ENCODE measurements at regions not wholly inside any gene's neighbourhood (a gene's known extent, or its start where the extent isn't known, plus 50 kb on each side); places are given as distances from the start of the nearest gene placed in this dataset.

GRCh38 chr13:54742984-54743383 lies 1714.4 kb downstream of the OLFM4 start (continued):
- TF ChIP-seq ZNF671 (CRISPR knock-in tag; IDR thresholded peaks at IDR 0.05) (no peak), PREB (CRISPR knock-in tag; IDR thresholded peaks at IDR 0.05; ENCODE audit: borderline replicate concordance) (no peak)

GRCh38 chr13:54744747-54745146 lies 1716.1 kb downstream of the OLFM4 start:
- ChIA-PET CTCF (no interaction called here), POLR2A (no interaction called here)
- Mint-ChIP-seq H3K4me1 (no peaks in the 10 kb centered on the region), H3K36me3 (no peaks in the 10 kb centered on the region), H3K27me3 (ENCODE audit: low read depth) (no peaks in the 10 kb centered on the region), H3K27ac (no peak overlapping the region), H3K4me3 (no peak overlapping the region), H3K9me3 (no peaks in the 10 kb centered on the region)
- TF ChIP-seq RELA (CRISPR knock-in tag; IDR thresholded peaks at IDR 0.05; ENCODE audit: borderline replicate concordance) (no peak), NFATC4 (CRISPR knock-in tag; IDR thresholded peaks at IDR 0.05) (no peak), ZNF219 (CRISPR knock-in tag; IDR thresholded peaks at IDR 0.05; ENCODE audit: borderline replicate concordance) (no peak), ETV6 (CRISPR knock-in tag; IDR thresholded peaks at IDR 0.05) (no peak), FOXP1 (CRISPR knock-in tag; IDR thresholded peaks at IDR 0.05; ENCODE audit: borderline replicate concordance) (no peak), E2F4 (CRISPR knock-in tag; IDR thresholded peaks at IDR 0.05; ENCODE audit: borderline replicate concordance, low read depth) (no peak), OVOL2 (CRISPR knock-in tag; IDR thresholded peaks at IDR 0.05; ENCODE audit: borderline replicate concordance) (no peak), TCF7 (CRISPR knock-in tag; IDR thresholded peaks at IDR 0.05; ENCODE audit: low read depth) (no peak), ATF3 (CRISPR knock-in tag; conservative IDR thresholded peaks at IDR 0.05) (no peak), ZNF281 (CRISPR knock-in tag; IDR thresholded peaks at IDR 0.05) (no peak), AR (CRISPR knock-in tag; IDR thresholded peaks at IDR 0.05) (no peak), FOXK1 (CRISPR knock-in tag; IDR thresholded peaks at IDR 0.05) (no peak), ZBTB21 (CRISPR knock-in tag; IDR thresholded peaks at IDR 0.05; ENCODE audit: borderline replicate concordance) (no peak), ZBTB43 (CRISPR knock-in tag; IDR thresholded peaks at IDR 0.05) (no peak)
- DNase-seq (ENCODE audit: low spot score) (no peak), ATAC-seq (no peak)
